ENCODE measurements at regions not wholly inside any gene's neighbourhood (a gene's known extent, or its start where the extent isn't known, plus 50 kb on each side); places are given as distances from the start of the nearest gene placed in this dataset.

GRCh38 chr18:71238974-71239624 lies 950.3 kb downstream of the SOCS6 start:
- Histone ChIP-seq H3K4me1 (ENCODE audit: insufficient read depth, low read length) (no peaks in the 10 kb centered on the region), H3K79me2 (ENCODE audit: insufficient read depth, low read length) (no peaks in the 10 kb centered on the region), H3K4me3 (ENCODE audit: low read depth in 1 of 2, low read length in 2 of 2) (no peak overlapping the region), H3K27ac (ENCODE audit: low read length) (no peak overlapping the region), H3K27me3 (ENCODE audit: insufficient read depth, low read length, poor library complexity) (no peaks in the 10 kb centered on the region), H3K36me3 (ENCODE audit: insufficient read depth, low read length) (no peaks in the 10 kb centered on the region), H4K20me1 (ENCODE audit: insufficient read depth, low read length) (no peaks in the 10 kb centered on the region), H3K9me3 (ENCODE audit: insufficient read depth, low read length, severe bottlenecking) (no peaks in the 10 kb centered on the region), H3K9ac (ENCODE audit: low read depth, low read length) (no peak overlapping the region), H2AFZ (ENCODE audit: low read depth, low read length) (no peak overlapping the region), H3K4me2 (ENCODE audit: insufficient read depth, low read length) (no peak overlapping the region)
- DNase-seq (no peak), ATAC-seq (ENCODE audit: insufficient read depth, low read depth) (no peak)
- TF ChIP-seq EZH2 (IDR thresholded peaks at IDR 0.05; ENCODE audit: borderline replicate concordance, low read depth, low read length, severe bottlenecking) (no peak), CTCF (IDR thresholded peaks at IDR 0.05; ENCODE audit: borderline replicate concordance, extremely low read depth, low read length, poor library complexity, severe bottlenecking) (no peak)

GRCh38 chr18:71237641-71238040 lies 948.8 kb downstream of the SOCS6 start:
- H3K4me2 ChIP-seq (ENCODE audit: insufficient read depth, low read length) = no peak overlapping the region
- no peaks in the 10 kb centered on the region for H3K4me1 ChIP-seq (ENCODE audit: insufficient read depth, low read length)
- DNase-seq (no peak), ATAC-seq (ENCODE audit: insufficient read depth, low read depth) (no peak)
- H3K27me3 ChIP-seq (ENCODE audit: insufficient read depth, low read length, poor library complexity) = no peaks in the 10 kb centered on the region
- no peak overlapping the region for H3K9ac ChIP-seq (ENCODE audit: low read depth, low read length)
- TF ChIP-seq CTCF (IDR thresholded peaks at IDR 0.05; ENCODE audit: borderline replicate concordance, extremely low read depth, low read length, poor library complexity, severe bottlenecking) = no peak
- no peak for TF ChIP-seq EZH2 (IDR thresholded peaks at IDR 0.05; ENCODE audit: borderline replicate concordance, low read depth, low read length, severe bottlenecking)
- no peaks in the 10 kb centered on the region for H3K36me3 ChIP-seq (ENCODE audit: insufficient read depth, low read length)
- no peak overlapping the region for H2AFZ ChIP-seq (ENCODE audit: low read depth, low read length)
- H3K79me2 ChIP-seq (ENCODE audit: insufficient read depth, low read length) = no peaks in the 10 kb centered on the region
- no peaks in the 10 kb centered on the region for H3K9me3 ChIP-seq (ENCODE audit: insufficient read depth, low read length, severe bottlenecking)
- H3K4me3 ChIP-seq (ENCODE audit: low read depth in 1 of 2, low read length in 2 of 2) = no peak overlapping the region
- H3K27ac ChIP-seq (ENCODE audit: low read length) = no peak overlapping the region
- no peaks in the 10 kb centered on the region for H4K20me1 ChIP-seq (ENCODE audit: insufficient read depth, low read length)

- ATAC-seq (ENCODE audit: insufficient read depth, low read depth) = no peak
- no peak for TF ChIP-seq CTCF (IDR thresholded peaks at IDR 0.05; ENCODE audit: borderline replicate concordance, extremely low read depth, low read length, poor library complexity, severe bottlenecking)
- no peak for TF ChIP-seq EZH2 (IDR thresholded peaks at IDR 0.05; ENCODE audit: borderline replicate concordance, low read depth, low read length, severe bottlenecking)
Measured at GRCh38 chr18:71233177-71233576, 944.3 kb downstream of the SOCS6 start.

More at GRCh38 chr18:71233177-71233576, 944.3 kb downstream of the SOCS6 start:
- no peaks in the 10 kb centered on the region for H3K9me3 ChIP-seq (ENCODE audit: insufficient read depth, low read length, severe bottlenecking)
- no peaks in the 10 kb centered on the region for H4K20me1 ChIP-seq (ENCODE audit: insufficient read depth, low read length)
- H3K4me3 ChIP-seq (ENCODE audit: low read depth in 1 of 2, low read length in 2 of 2) = no peak overlapping the region
- H2AFZ ChIP-seq (ENCODE audit: low read depth, low read length) = no peak overlapping the region
- DNase-seq = no peak
- no peak overlapping the region for H3K9ac ChIP-seq (ENCODE audit: low read depth, low read length)
- no peak overlapping the region for H3K4me2 ChIP-seq (ENCODE audit: insufficient read depth, low read length)
- no peaks in the 10 kb centered on the region for H3K4me1 ChIP-seq (ENCODE audit: insufficient read depth, low read length)
- H3K36me3 ChIP-seq (ENCODE audit: insufficient read depth, low read length) = no peaks in the 10 kb centered on the region
- H3K79me2 ChIP-seq (ENCODE audit: insufficient read depth, low read length) = no peaks in the 10 kb centered on the region
- no peak overlapping the region for H3K27ac ChIP-seq (ENCODE audit: low read length)
- H3K27me3 ChIP-seq (ENCODE audit: insufficient read depth, low read length, poor library complexity) = no peaks in the 10 kb centered on the region
